Endothelial cell of umbilical vein (primary cell): ENCODE measurements at regions not wholly inside any gene's neighbourhood (a gene's known extent, or its start where the extent isn't known, plus 50 kb on each side); places are given as distances from the start of the nearest gene placed in this dataset.

Experiments
- FOS ChIP-seq: IDR thresholded peaks from 2 replicates; pipeline ENCODE4 v1.6.1; 2011; ENCODE audit warnings: mild to moderate bottlenecking, low read length, moderate library complexity, borderline replicate concordance; ENCODE audit not compliant: insufficient read depth
- TF ChIP-seq, protein P1 (sequence below), 2 donors: IDR thresholded peaks; 1 replicate in 1 of 2; 2 replicates in 1 of 2; pipeline ENCODE4 v1.5.1; 2011; ENCODE audit warnings: low read length in 2 of 2, mild to moderate bottlenecking in 2 of 2, moderate library complexity in 2 of 2, control low read depth in 1 of 2, inconsistent platforms in 1 of 2, low read depth in 1 of 2; ENCODE audit not compliant: insufficient read depth in 1 of 2; ENCODE audit errors: extremely low read depth in 1 of 2

DNA sequence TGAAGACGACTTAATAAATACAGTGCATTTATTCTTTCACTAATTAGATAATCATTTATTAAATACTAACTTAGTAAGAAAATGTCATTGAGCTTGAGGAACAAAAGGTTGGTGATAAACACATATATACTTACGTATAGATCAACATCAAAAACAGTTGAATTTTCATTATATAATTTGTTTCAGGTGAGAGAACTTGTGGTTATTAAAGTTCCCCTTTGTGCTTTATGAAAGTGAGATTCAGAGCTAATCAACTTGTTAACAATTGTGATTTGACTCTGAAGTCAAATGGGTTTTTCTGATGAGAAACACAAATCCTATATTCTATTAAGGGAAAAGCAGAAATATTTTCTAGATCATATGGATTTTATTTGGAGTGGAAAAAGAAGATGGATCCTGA, 524.0 kb downstream of the SOX11 start:
- TF ChIP-seq, protein P1, sequence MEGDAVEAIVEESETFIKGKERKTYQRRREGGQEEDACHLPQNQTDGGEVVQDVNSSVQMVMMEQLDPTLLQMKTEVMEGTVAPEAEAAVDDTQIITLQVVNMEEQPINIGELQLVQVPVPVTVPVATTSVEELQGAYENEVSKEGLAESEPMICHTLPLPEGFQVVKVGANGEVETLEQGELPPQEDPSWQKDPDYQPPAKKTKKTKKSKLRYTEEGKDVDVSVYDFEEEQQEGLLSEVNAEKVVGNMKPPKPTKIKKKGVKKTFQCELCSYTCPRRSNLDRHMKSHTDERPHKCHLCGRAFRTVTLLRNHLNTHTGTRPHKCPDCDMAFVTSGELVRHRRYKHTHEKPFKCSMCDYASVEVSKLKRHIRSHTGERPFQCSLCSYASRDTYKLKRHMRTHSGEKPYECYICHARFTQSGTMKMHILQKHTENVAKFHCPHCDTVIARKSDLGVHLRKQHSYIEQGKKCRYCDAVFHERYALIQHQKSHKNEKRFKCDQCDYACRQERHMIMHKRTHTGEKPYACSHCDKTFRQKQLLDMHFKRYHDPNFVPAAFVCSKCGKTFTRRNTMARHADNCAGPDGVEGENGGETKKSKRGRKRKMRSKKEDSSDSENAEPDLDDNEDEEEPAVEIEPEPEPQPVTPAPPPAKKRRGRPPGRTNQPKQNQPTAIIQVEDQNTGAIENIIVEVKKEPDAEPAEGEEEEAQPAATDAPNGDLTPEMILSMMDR (IDR thresholded peaks at IDR 0.05; ENCODE audit: extremely low read depth in 1 of 2, insufficient read depth in 1 of 2, low read depth in 1 of 2, low read length in 2 of 2), result no peak
- TF ChIP-seq FOS, result no peak
